Neural progenitor cell (in vitro differentiated cells): ENCODE measurements at regions not wholly inside any gene's neighbourhood (a gene's known extent, or its start where the extent isn't known, plus 50 kb on each side); places are given as distances from the start of the nearest gene placed in this dataset.
"Not testable (repeated sequence)": the region's sequence is repeated elsewhere in the genome, so short reads cannot be mapped to it uniquely, and the experiment has no call there.

Experiments used
- DNase-seq: peaks from one replicate; pipeline ENCODE4 v3.0.0-alpha.2; 2016; ENCODE audit warnings: low spot score
- H2AFZ ChIP-seq: fragments of 200-600 bp; sonication (generic); replicated peaks from 2 replicates; pipeline ENCODE4 v1.6.1; 2016; ENCODE audit warnings: antibody characterized with exemption
- H3F3A ChIP-seq: fragments of 200-600 bp; sonication (generic); 2 replicates; pipeline ENCODE4 v1.6.1; 2016; ENCODE audit warnings: antibody characterized with exemption, low read depth
- H3K27ac ChIP-seq: fragments of 200-600 bp; sonication (generic); 2 replicates; pipeline ENCODE4 v1.5.1; 2016; ENCODE audit warnings: mild to moderate bottlenecking
- H3K27me3 ChIP-seq: fragments of 200-600 bp; sonication (generic); 2 replicates; pipeline ENCODE4 v1.6.1; 2016; ENCODE audit warnings: mild to moderate bottlenecking, moderate library complexity
- H3K36me3 ChIP-seq: fragments of 200-600 bp; sonication (generic); 2 replicates; pipeline ENCODE4 v1.5.1; 2016
- H3K4me1 ChIP-seq: fragments of 200-600 bp; sonication (generic); 2 replicates; pipeline ENCODE4 v1.6.1; 2016; ENCODE audit warnings: mixed run types
- H3K4me2 ChIP-seq: fragments of 200-600 bp; sonication (generic); 2 replicates; pipeline ENCODE4 v1.6.1; 2016
- H3K4me3 ChIP-seq: fragments of 200-600 bp; sonication (generic); 2 replicates; pipeline ENCODE4 v1.5.1; 2016
- H3K79me2 ChIP-seq: fragments of 200-600 bp; sonication (generic); 2 replicates; pipeline ENCODE4 v1.6.1; 2016; ENCODE audit warnings: low read depth
- H3K9ac ChIP-seq: fragments of 200-600 bp; sonication (generic); 2 replicates; pipeline ENCODE4 v1.6.1; 2016
- H3K9me3 ChIP-seq: fragments of 200-600 bp; sonication (generic); 2 replicates; pipeline ENCODE4 v1.5.1; 2016; ENCODE audit warnings: low read depth
- H4K20me1 ChIP-seq: fragments of 200-600 bp; sonication (generic); 2 replicates; pipeline ENCODE4 v1.6.1; 2016; ENCODE audit warnings: low read depth
- H3K27ac Mint-ChIP-seq: 3 replicates; pipeline ENCODE4 v1.8.0; 2021; ENCODE audit warnings: mixed read lengths
- H3K27me3 Mint-ChIP-seq: 2 replicates; pipeline ENCODE4 v1.8.0; 2022; ENCODE audit warnings: low read depth, mild to moderate bottlenecking, inconsistent platforms, moderate library complexity, mixed read lengths; ENCODE audit not compliant: insufficient read depth
- H3K36me3 Mint-ChIP-seq: 3 replicates; pipeline ENCODE4 v1.8.0; 2021; ENCODE audit warnings: mixed read lengths
- H3K4me1 Mint-ChIP-seq: 3 replicates; pipeline ENCODE4 v1.8.0; 2021; ENCODE audit warnings: mixed read lengths
- H3K4me3 Mint-ChIP-seq: 3 replicates; pipeline ENCODE4 v1.8.0; 2021; ENCODE audit warnings: mild to moderate bottlenecking, moderate library complexity, mixed read lengths
- H3K9me3 Mint-ChIP-seq: 3 replicates; pipeline ENCODE4 v1.8.0; 2020; ENCODE audit warnings: mixed read lengths
- CTCF ChIP-seq: fragments of 200-600 bp; sonication (generic); IDR thresholded peaks from 2 replicates; pipeline ENCODE4 v1.5.1; 2017; ENCODE audit warnings: antibody characterized with exemption, mild to moderate bottlenecking
- EZH2 ChIP-seq: fragments of 200-600 bp; sonication (generic); IDR thresholded peaks from 2 replicates; pipeline ENCODE4 v1.6.1; 2017; ENCODE audit warnings: antibody characterized with exemption, mild to moderate bottlenecking, moderate library complexity
- EZH2phosphoT487 ChIP-seq: fragments of 200-600 bp; sonication (generic); IDR thresholded peaks from 2 replicates; pipeline ENCODE4 v1.6.1; 2017; ENCODE audit warnings: antibody characterized with exemption

GRCh38 chr16:25550647-25551046 lies 141.1 kb upstream of the HS3ST4 start:
- no peak overlapping the region for H3K4me3 Mint-ChIP-seq
- peaks cover 15% of the 10 kb centered on the region for H3K4me1 ChIP-seq
- H3K4me1 Mint-ChIP-seq, result no peaks in the 10 kb centered on the region
- no peak overlapping the region for H3K4me2 ChIP-seq
- no peaks in the 10 kb centered on the region for H3K9me3 Mint-ChIP-seq
- no peaks in the 10 kb centered on the region for H3K79me2 ChIP-seq
- no peaks in the 10 kb centered on the region for H3K27me3 ChIP-seq
- H3K9me3 ChIP-seq, result no peaks in the 10 kb centered on the region
- no peak overlapping the region for H3K9ac ChIP-seq
- no peaks in the 10 kb centered on the region for H3F3A ChIP-seq
- no peaks in the 10 kb centered on the region for H4K20me1 ChIP-seq
- no peaks in the 10 kb centered on the region for H3K36me3 ChIP-seq
- H3K27me3 Mint-ChIP-seq, result peaks cover 2% of the 10 kb centered on the region
- H3K36me3 Mint-ChIP-seq, result no peaks in the 10 kb centered on the region
- no peak overlapping the region for H3K27ac Mint-ChIP-seq
- no peak overlapping the region for H3K27ac ChIP-seq
- no peak overlapping the region for H3K4me3 ChIP-seq
- no peak for DNase-seq
- no peak for TF ChIP-seq EZH2phosphoT487
- no peak for TF ChIP-seq EZH2
- H2AFZ ChIP-seq, result no peak overlapping the region

- Mint-ChIP-seq H3K4me1 (no peaks in the 10 kb centered on the region), H3K36me3 (no peaks in the 10 kb centered on the region), H3K9me3 (no peaks in the 10 kb centered on the region), H3K27me3 (peaks cover 2% of the 10 kb centered on the region), H3K27ac (no peak overlapping the region), H3K4me3 (no peak overlapping the region)
- no peak overlapping the region for H3K4me2 ChIP-seq
- H3K27ac ChIP-seq, result no peak overlapping the region
- H3K9ac ChIP-seq, result no peak overlapping the region
- H3K4me1 ChIP-seq, result no peaks in the 10 kb centered on the region
- H3K4me3 ChIP-seq, result no peak overlapping the region
- no peak overlapping the region for H2AFZ ChIP-seq
- DNase-seq, result no peak
- no peaks in the 10 kb centered on the region for H3K9me3 ChIP-seq
- no peaks in the 10 kb centered on the region for H4K20me1 ChIP-seq
- H3K27me3 ChIP-seq, result no peaks in the 10 kb centered on the region
- H3K36me3 ChIP-seq, result no peaks in the 10 kb centered on the region
- H3F3A ChIP-seq, result no peaks in the 10 kb centered on the region
- TF ChIP-seq CTCF, result no peak
- H3K79me2 ChIP-seq, result no peaks in the 10 kb centered on the region
Measured at GRCh38 chr16:25546791-25547190, 145.0 kb upstream of the HS3ST4 start.

GRCh38 chr16:25544294-25544693 lies 147.5 kb upstream of the HS3ST4 start:
- H3K9me3 Mint-ChIP-seq, result no peaks in the 10 kb centered on the region
- no peak overlapping the region for H3K9ac ChIP-seq
- H3K27me3 ChIP-seq, result no peaks in the 10 kb centered on the region
- DNase-seq, result no peak
- H3K9me3 ChIP-seq, result no peaks in the 10 kb centered on the region
- no peak overlapping the region for H2AFZ ChIP-seq
- no peaks in the 10 kb centered on the region for H3K27me3 Mint-ChIP-seq
- no peaks in the 10 kb centered on the region for H4K20me1 ChIP-seq
- no peak overlapping the region for H3K4me2 ChIP-seq
- no peak overlapping the region for H3K4me3 ChIP-seq
- no peak overlapping the region for H3K4me3 Mint-ChIP-seq
- H3K4me1 ChIP-seq, result no peaks in the 10 kb centered on the region
- no peaks in the 10 kb centered on the region for H3K79me2 ChIP-seq
- TF ChIP-seq EZH2phosphoT487 (no peak), EZH2 (no peak), CTCF (no peak)
- H3F3A ChIP-seq, result no peaks in the 10 kb centered on the region
- no peak overlapping the region for H3K27ac Mint-ChIP-seq
- no peak overlapping the region for H3K27ac ChIP-seq
- H3K36me3 Mint-ChIP-seq, result no peaks in the 10 kb centered on the region
- no peaks in the 10 kb centered on the region for H3K36me3 ChIP-seq
- H3K4me1 Mint-ChIP-seq, result no peaks in the 10 kb centered on the region

GRCh38 chr16:25542306-25542705 lies 149.5 kb upstream of the HS3ST4 start:
- no peak overlapping the region for H3K27ac ChIP-seq
- H3K36me3 ChIP-seq, result no peaks in the 10 kb centered on the region
- H3F3A ChIP-seq, result no peaks in the 10 kb centered on the region
- no peak overlapping the region for H2AFZ ChIP-seq
- H3K4me3 ChIP-seq, result no peak overlapping the region
- H4K20me1 ChIP-seq, result no peaks in the 10 kb centered on the region
- no peaks in the 10 kb centered on the region for H3K9me3 ChIP-seq
- Mint-ChIP-seq H3K4me3 (no peak overlapping the region), H3K27ac (no peak overlapping the region), H3K27me3 (peaks cover 1% of the 10 kb centered on the region), H3K36me3 (no peaks in the 10 kb centered on the region), H3K4me1 (no peaks in the 10 kb centered on the region), H3K9me3 (no peaks in the 10 kb centered on the region)
- H3K79me2 ChIP-seq, result no peaks in the 10 kb centered on the region
- H3K27me3 ChIP-seq, result no peaks in the 10 kb centered on the region
- DNase-seq, result no peak
- TF ChIP-seq EZH2, result no peak
- no peak for TF ChIP-seq EZH2phosphoT487
- TF ChIP-seq CTCF, result no peak
- H3K9ac ChIP-seq, result no peak overlapping the region
- H3K4me1 ChIP-seq, result no peaks in the 10 kb centered on the region
- no peak overlapping the region for H3K4me2 ChIP-seq

- not testable (repeated sequence) for H3K4me2 ChIP-seq, H3K9ac ChIP-seq, H3K4me1 Mint-ChIP-seq, H2AFZ ChIP-seq, DNase-seq, H3K27ac Mint-ChIP-seq, H3K79me2 ChIP-seq, H3K9me3 ChIP-seq, H3K36me3 ChIP-seq, H3K4me1 ChIP-seq, H3K4me3 Mint-ChIP-seq, H3K27ac ChIP-seq, H3K27me3 ChIP-seq, H3F3A ChIP-seq, H3K4me3 ChIP-seq, H4K20me1 ChIP-seq, H3K27me3 Mint-ChIP-seq, H3K36me3 Mint-ChIP-seq, H3K9me3 Mint-ChIP-seq
Measured at GRCh38 chr16:25539767-25540166, 152.0 kb upstream of the HS3ST4 start.
